Vagina (tissue), 2 donors: ENCODE measurements at regions not wholly inside any gene's neighbourhood (a gene's known extent, or its start where the extent isn't known, plus 50 kb on each side); places are given as distances from the start of the nearest gene placed in this dataset.

Experiments used
- DNase-seq, 2 donors: peaks; one replicate each; pipeline ENCODE4 v3.0.0-alpha.2; 2017; ENCODE audit errors: extremely low spot score in 2 of 2
- H3K27ac ChIP-seq: fragments of 200-600 bp; sonication (generic); one replicate; pipeline ENCODE4 v1.5.1; 2019
- H3K27me3 ChIP-seq: fragments of 200-600 bp; sonication (generic); one replicate; pipeline ENCODE4 v1.5.1; 2019
- H3K36me3 ChIP-seq, 2 donors: fragments of 200-600 bp; sonication (generic); one replicate each; pipeline ENCODE4 v1.5.1; 2017 to 2019
- H3K4me1 ChIP-seq: fragments of 200-600 bp; sonication (generic); one replicate; pipeline ENCODE4 v1.5.1; 2019
- H3K4me3 ChIP-seq, 2 donors: fragments of 200-600 bp; sonication (generic); 1 replicate in 1 of 2; 2 replicates in 1 of 2; pipeline ENCODE4 v1.5.1; 2016 to 2019
- H3K9me3 ChIP-seq: fragments of 200-600 bp; sonication (generic); one replicate; pipeline ENCODE4 v1.5.1; 2019
- CTCF ChIP-seq, 3 experiments: fragments of 450-650 bp in 2 of 3; fragments of 200-600 bp in 1 of 3; sonication (generic) in 1 of 3; IDR thresholded peaks; one replicate each; pipeline ENCODE4 v1.5.1; 2017 to 2019; ENCODE audit warnings: antibody characterized with exemption in 3 of 3, mild to moderate bottlenecking in 2 of 3, moderate library complexity in 2 of 3
- POLR2A ChIP-seq, 2 donors: fragments of 450-650 bp; IDR thresholded peaks; one replicate each; pipeline ENCODE4 v1.6.1; 2017; ENCODE audit warnings: antibody characterized with exemption in 2 of 2, mild to moderate bottlenecking in 2 of 2, moderate library complexity in 2 of 2
- POLR2AphosphoS5 ChIP-seq, 2 donors: sonication (generic); formaldehyde crosslinking; IDR thresholded peaks; one replicate each; pipeline ENCODE4 v1.9.0; 2017; ENCODE audit warnings: antibody characterized with exemption in 2 of 2, mild to moderate bottlenecking in 2 of 2, low read depth in 1 of 2; ENCODE audit not compliant: insufficient read depth in 1 of 2
- intact Hi-C: fragments of 100-400 bp; cut with DNase I; formaldehyde crosslinking; loops from one replicate; pipeline ENCODE4 v1.15.1; 2023

- Histone ChIP-seq H3K27me3 (no peaks in the 10 kb centered on the region), H3K36me3 (no peaks in the 10 kb centered on the region), H3K27ac (no peak overlapping the region), H3K4me3 (no peak overlapping the region), H3K9me3 (no peaks in the 10 kb centered on the region), H3K4me1 (peaks cover 25% of the 10 kb centered on the region)
- TF ChIP-seq POLR2AphosphoS5 (IDR thresholded peaks at IDR 0.05; ENCODE audit: insufficient read depth in 1 of 2, low read depth in 1 of 2) (no peak), CTCF (IDR thresholded peaks at IDR 0.05) (no peak), POLR2A (IDR thresholded peaks at IDR 0.05) (no peak)
- DNase-seq = no peak
- intact Hi-C loops = no loop called here
Measured at GRCh38 chr12:124640056-124640455, 72.6 kb upstream of the NCOR2 start.

- no peaks in the 10 kb centered on the region for H3K27me3 ChIP-seq
- no peaks in the 10 kb centered on the region for H3K9me3 ChIP-seq
- intact Hi-C loops = no loop called here
- H3K36me3 ChIP-seq = no peaks in the 10 kb centered on the region
- DNase-seq = no peak
- no peak overlapping the region for H3K27ac ChIP-seq
- no peak for TF ChIP-seq CTCF (IDR thresholded peaks at IDR 0.05)
- TF ChIP-seq POLR2AphosphoS5 (IDR thresholded peaks at IDR 0.05; ENCODE audit: insufficient read depth in 1 of 2, low read depth in 1 of 2) = no peak
- no peak for TF ChIP-seq POLR2A (IDR thresholded peaks at IDR 0.05)
- H3K4me1 ChIP-seq = peaks cover 25% of the 10 kb centered on the region
- no peak overlapping the region for H3K4me3 ChIP-seq
Measured at GRCh38 chr12:124639122-124639806, 71.9 kb upstream of the NCOR2 start.

- Histone ChIP-seq H3K4me1 (peaks cover 25% of the 10 kb centered on the region), H3K4me3 (no peak overlapping the region), H3K36me3 (no peaks in the 10 kb centered on the region), H3K9me3 (no peaks in the 10 kb centered on the region), H3K27ac (peak overlapping the region; percentile 33), H3K27me3 (no peaks in the 10 kb centered on the region)
- no peak for DNase-seq
- TF ChIP-seq POLR2A (IDR thresholded peaks at IDR 0.05) = no peak
- intact Hi-C loops = no loop called here
Measured at GRCh38 chr12:124637581-124637981, 70.2 kb upstream of the NCOR2 start.

- H3K27me3 ChIP-seq = no peaks in the 10 kb centered on the region
- no peak for TF ChIP-seq POLR2A (IDR thresholded peaks at IDR 0.05)
- no peak for TF ChIP-seq POLR2AphosphoS5 (IDR thresholded peaks at IDR 0.05; ENCODE audit: insufficient read depth in 1 of 2, low read depth in 1 of 2)
- no peak for TF ChIP-seq CTCF (IDR thresholded peaks at IDR 0.05)
- H3K27ac ChIP-seq = peak overlapping the region; percentile 33
- H3K4me1 ChIP-seq = peaks cover 26% of the 10 kb centered on the region
- intact Hi-C loops = no loop called here
- no peaks in the 10 kb centered on the region for H3K9me3 ChIP-seq
- DNase-seq = no peak
- no peak overlapping the region for H3K4me3 ChIP-seq
- H3K36me3 ChIP-seq = no peaks in the 10 kb centered on the region
Measured at GRCh38 chr12:124637163-124637562, 69.8 kb upstream of the NCOR2 start.

- H3K9me3 ChIP-seq = no peaks in the 10 kb centered on the region
- H3K4me1 ChIP-seq = peaks cover 31% of the 10 kb centered on the region
- H3K36me3 ChIP-seq = no peaks in the 10 kb centered on the region
- peak overlapping the region; percentile 33 for H3K27ac ChIP-seq
- H3K27me3 ChIP-seq = no peaks in the 10 kb centered on the region
- no peak overlapping the region for H3K4me3 ChIP-seq
- intact Hi-C loops = no loop called here
- TF ChIP-seq POLR2A (IDR thresholded peaks at IDR 0.05) = no peak
- TF ChIP-seq CTCF (IDR thresholded peaks at IDR 0.05) = no peak
- TF ChIP-seq POLR2AphosphoS5 (IDR thresholded peaks at IDR 0.05; ENCODE audit: insufficient read depth in 1 of 2, low read depth in 1 of 2) = no peak
- DNase-seq = no peak
Measured at GRCh38 chr12:124636138-124636978, 68.9 kb upstream of the NCOR2 start.
